GM12891 (cell line): ENCODE measurements at regions not wholly inside any gene's neighbourhood (a gene's known extent, or its start where the extent isn't known, plus 50 kb on each side); places are given as distances from the start of the nearest gene placed in this dataset.

ENCODE experiments used
- POLR2A ChIP-seq: IDR thresholded peaks from 2 replicates; pipeline ENCODE4 v1.6.1; 2011; ENCODE audit warnings: low read depth, low read length, control low read depth
- POLR2AphosphoS5 ChIP-seq: IDR thresholded peaks from 2 replicates; pipeline ENCODE4 v1.6.1; 2011; ENCODE audit warnings: low read depth, low read length, control low read depth
- POU2F2 ChIP-seq: IDR thresholded peaks from 2 replicates; pipeline ENCODE4 v1.6.1; 2011; ENCODE audit warnings: low read depth, mild to moderate bottlenecking, control low read depth, low read length, moderate library complexity
- SPI1 ChIP-seq: IDR thresholded peaks from 2 replicates; pipeline ENCODE4 v1.6.1; 2011; ENCODE audit warnings: low read depth, low read length, control low read depth
- TAF1 ChIP-seq: IDR thresholded peaks from 2 replicates; pipeline ENCODE4 v1.6.1; 2011; ENCODE audit warnings: low read depth, low read length, control low read depth

DNA sequence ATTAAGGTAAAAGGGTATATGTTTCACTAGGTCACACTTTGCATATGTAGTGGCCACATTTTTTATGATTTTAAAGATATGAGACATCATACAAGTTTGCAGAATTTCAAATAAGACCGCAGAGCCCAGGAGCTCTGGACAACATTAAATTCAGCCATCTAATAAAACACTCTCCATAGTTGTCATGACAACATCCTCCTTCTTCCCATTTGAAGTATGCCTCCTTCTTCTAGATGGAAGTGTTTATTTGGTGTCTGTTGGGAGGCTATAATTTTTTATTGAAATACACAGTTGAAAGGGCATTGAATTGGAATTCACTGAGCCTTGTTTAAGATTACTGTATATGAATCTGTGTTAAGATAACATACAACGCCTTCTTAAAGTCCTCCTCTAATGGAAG is 467.3 kb downstream of the CMPK2 start:
- TF ChIP-seq POLR2A (no peak), POLR2AphosphoS5 (no peak), TAF1 (no peak), POU2F2 (no peak), SPI1 (no peak)
